ENCODE measurements at regions not wholly inside any gene's neighbourhood (a gene's known extent, or its start where the extent isn't known, plus 50 kb on each side); places are given as distances from the start of the nearest gene placed in this dataset.

- H3K27ac ChIP-seq (ENCODE audit: low read depth in 1 of 3, low read length in 2 of 3): no peak overlapping the region
- DNase-seq: no peak
These were observed 1365.2 kb upstream of the ADGRL3 start for GRCh38 chr4:59834943-59835342.

DNA sequence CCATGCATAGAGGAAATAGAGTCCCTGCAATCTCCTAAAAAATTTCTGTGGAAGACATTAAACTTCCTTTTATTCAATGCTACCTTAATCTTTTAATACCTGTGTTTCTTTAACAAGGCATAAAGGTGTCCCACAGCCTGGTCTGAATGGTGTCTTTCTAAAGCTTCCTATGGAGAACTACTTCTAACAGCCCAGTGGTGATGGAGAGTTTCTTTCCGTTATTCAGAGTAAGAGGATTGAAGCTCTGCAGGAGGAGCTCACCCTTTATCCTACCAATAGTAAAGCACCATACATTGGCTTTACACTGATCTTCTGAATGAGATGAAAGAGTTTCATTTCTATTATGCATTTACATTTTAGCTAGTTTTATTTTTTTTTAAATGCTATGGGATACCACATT is 1362.4 kb upstream of the ADGRL3 start:
- no peak overlapping the region for H3K27ac ChIP-seq (ENCODE audit: low read depth in 1 of 3, low read length in 2 of 3)
- H3K4me3 ChIP-seq (ENCODE audit: low read depth in 1 of 3, low read length in 3 of 3): no peak overlapping the region
- no peaks in the 10 kb centered on the region for H3K4me1 ChIP-seq (ENCODE audit: control insufficient read depth in 3 of 3, insufficient read depth in 2 of 3, low read depth in 1 of 3, low read length in 2 of 3)
- WGBS, 3 donors: 68 to 85% (median 84%) methylated on average over 1 of the region's 1 CpG
- no peaks in the 10 kb centered on the region for H3K36me3 ChIP-seq (ENCODE audit: control insufficient read depth in 3 of 3, insufficient read depth in 2 of 3, low read depth in 1 of 3, low read length in 3 of 3)
- FAIRE-seq: no peak
- no peaks in the 10 kb centered on the region for H3K9me3 ChIP-seq (ENCODE audit: control insufficient read depth in 2 of 2, insufficient read depth in 1 of 2, low read depth in 1 of 2, low read length in 1 of 2)
- no peaks in the 10 kb centered on the region for H3K27me3 ChIP-seq (ENCODE audit: control insufficient read depth in 3 of 3, insufficient read depth in 3 of 3, low read length in 3 of 3)
- no peak for DNase-seq

More at GRCh38 chr4:59834943-59835342, 1365.2 kb upstream of the ADGRL3 start:
- H3K4me3 ChIP-seq (ENCODE audit: low read depth in 1 of 3, low read length in 3 of 3): no peak overlapping the region
- H3K36me3 ChIP-seq (ENCODE audit: control insufficient read depth in 3 of 3, insufficient read depth in 2 of 3, low read depth in 1 of 3, low read length in 3 of 3): no peaks in the 10 kb centered on the region
- H3K27me3 ChIP-seq (ENCODE audit: control insufficient read depth in 3 of 3, insufficient read depth in 3 of 3, low read length in 3 of 3): no peaks in the 10 kb centered on the region
- no peaks in the 10 kb centered on the region for H3K4me1 ChIP-seq (ENCODE audit: control insufficient read depth in 3 of 3, insufficient read depth in 2 of 3, low read depth in 1 of 3, low read length in 2 of 3)
- no peaks in the 10 kb centered on the region for H3K9me3 ChIP-seq (ENCODE audit: control insufficient read depth in 2 of 2, insufficient read depth in 1 of 2, low read depth in 1 of 2, low read length in 1 of 2)
- FAIRE-seq: no peak

- WGBS, 3 donors: 86 to 95% (median 92%) methylated on average over 3 of the region's 3 CpGs
- no peaks in the 10 kb centered on the region for H3K4me1 ChIP-seq (ENCODE audit: control insufficient read depth in 3 of 3, insufficient read depth in 2 of 3, low read depth in 1 of 3, low read length in 2 of 3)
These were observed 1361.9 kb upstream of the ADGRL3 start for GRCh38 chr4:59838236-59838635.

GRCh38 chr4:59841698-59842097 is 1358.4 kb upstream of the ADGRL3 start:
- Histone ChIP-seq H3K36me3 (ENCODE audit: control insufficient read depth in 3 of 3, insufficient read depth in 2 of 3, low read depth in 1 of 3, low read length in 3 of 3) (no peaks in the 10 kb centered on the region), H3K27me3 (ENCODE audit: control insufficient read depth in 3 of 3, insufficient read depth in 3 of 3, low read length in 3 of 3) (no peaks in the 10 kb centered on the region), H3K4me1 (ENCODE audit: control insufficient read depth in 3 of 3, insufficient read depth in 2 of 3, low read depth in 1 of 3, low read length in 2 of 3) (no peaks in the 10 kb centered on the region), H3K27ac (ENCODE audit: low read depth in 1 of 3, low read length in 2 of 3) (no peak overlapping the region), H3K9me3 (ENCODE audit: control insufficient read depth in 2 of 2, insufficient read depth in 1 of 2, low read depth in 1 of 2, low read length in 1 of 2) (no peaks in the 10 kb centered on the region), H3K4me3 (ENCODE audit: low read depth in 1 of 3, low read length in 3 of 3) (no peak overlapping the region)
- DNase-seq (no peak), FAIRE-seq (no peak)
- WGBS, 3 donors: 60 to 66% (median 64%) methylated on average over 1 of the region's 1 CpG

More at GRCh38 chr4:59838236-59838635, 1361.9 kb upstream of the ADGRL3 start:
- no peak overlapping the region for H3K4me3 ChIP-seq (ENCODE audit: low read depth in 1 of 3, low read length in 3 of 3)
- H3K9me3 ChIP-seq (ENCODE audit: control insufficient read depth in 2 of 2, insufficient read depth in 1 of 2, low read depth in 1 of 2, low read length in 1 of 2): no peaks in the 10 kb centered on the region
- no peak overlapping the region for H3K27ac ChIP-seq (ENCODE audit: low read depth in 1 of 3, low read length in 2 of 3)
- DNase-seq (no peak), FAIRE-seq (no peak)
- H3K36me3 ChIP-seq (ENCODE audit: control insufficient read depth in 3 of 3, insufficient read depth in 2 of 3, low read depth in 1 of 3, low read length in 3 of 3): no peaks in the 10 kb centered on the region
- H3K27me3 ChIP-seq (ENCODE audit: control insufficient read depth in 3 of 3, insufficient read depth in 3 of 3, low read length in 3 of 3): no peaks in the 10 kb centered on the region

DNA sequence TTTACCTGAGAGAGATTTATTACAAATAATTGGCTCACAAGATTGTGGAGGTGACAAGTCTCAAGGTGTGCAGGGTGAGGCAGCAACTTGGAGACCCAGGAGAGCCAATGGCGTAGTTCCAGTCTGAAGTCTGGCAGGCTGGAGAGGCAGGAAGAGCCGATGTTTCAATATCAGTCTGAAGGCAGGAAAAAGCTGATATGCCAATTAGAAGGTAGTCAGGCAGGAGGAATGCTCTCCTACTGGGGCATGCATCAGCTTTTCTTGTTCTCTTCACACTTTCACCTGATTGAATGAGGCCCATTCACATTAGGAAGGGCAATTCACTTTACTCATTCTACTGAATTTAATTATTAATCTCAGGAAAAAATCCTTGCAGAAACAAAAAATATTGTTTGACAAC is 1351.7 kb upstream of the ADGRL3 start:
- DNase-seq (no peak), FAIRE-seq (no peak)
- WGBS, 3 donors: 73 to 75% (median 73%) methylated on average over 2 of the region's 2 CpGs
- no peaks in the 10 kb centered on the region for H3K27me3 ChIP-seq (ENCODE audit: control insufficient read depth in 3 of 3, insufficient read depth in 3 of 3, low read length in 3 of 3)
- H3K9me3 ChIP-seq (ENCODE audit: control insufficient read depth in 2 of 2, insufficient read depth in 1 of 2, low read depth in 1 of 2, low read length in 1 of 2): no peaks in the 10 kb centered on the region
- no peaks in the 10 kb centered on the region for H3K4me1 ChIP-seq (ENCODE audit: control insufficient read depth in 3 of 3, insufficient read depth in 2 of 3, low read depth in 1 of 3, low read length in 2 of 3)
- no peak overlapping the region for H3K27ac ChIP-seq (ENCODE audit: low read depth in 1 of 3, low read length in 2 of 3)
- no peaks in the 10 kb centered on the region for H3K36me3 ChIP-seq (ENCODE audit: control insufficient read depth in 3 of 3, insufficient read depth in 2 of 3, low read depth in 1 of 3, low read length in 3 of 3)
- H3K4me3 ChIP-seq (ENCODE audit: low read depth in 1 of 3, low read length in 3 of 3): no peak overlapping the region

GRCh38 chr4:59855630-59856352 is 1344.3 kb upstream of the ADGRL3 start:
- H3K4me3 ChIP-seq (ENCODE audit: low read depth in 1 of 3, low read length in 3 of 3): no peak overlapping the region
- 86 to 90% (median 87%) methylated on average over 18 of the region's 18 CpGs for WGBS, 3 donors
- DNase-seq (no peak), FAIRE-seq (no peak)
- no peaks in the 10 kb centered on the region for H3K27me3 ChIP-seq (ENCODE audit: control insufficient read depth in 3 of 3, insufficient read depth in 3 of 3, low read length in 3 of 3)
- no peak overlapping the region for H3K27ac ChIP-seq (ENCODE audit: low read depth in 1 of 3, low read length in 2 of 3)
- H3K36me3 ChIP-seq (ENCODE audit: control insufficient read depth in 3 of 3, insufficient read depth in 2 of 3, low read depth in 1 of 3, low read length in 3 of 3): no peaks in the 10 kb centered on the region
- no peaks in the 10 kb centered on the region for H3K9me3 ChIP-seq (ENCODE audit: control insufficient read depth in 2 of 2, insufficient read depth in 1 of 2, low read depth in 1 of 2, low read length in 1 of 2)
- no peaks in the 10 kb centered on the region for H3K4me1 ChIP-seq (ENCODE audit: control insufficient read depth in 3 of 3, insufficient read depth in 2 of 3, low read depth in 1 of 3, low read length in 2 of 3)

DNA sequence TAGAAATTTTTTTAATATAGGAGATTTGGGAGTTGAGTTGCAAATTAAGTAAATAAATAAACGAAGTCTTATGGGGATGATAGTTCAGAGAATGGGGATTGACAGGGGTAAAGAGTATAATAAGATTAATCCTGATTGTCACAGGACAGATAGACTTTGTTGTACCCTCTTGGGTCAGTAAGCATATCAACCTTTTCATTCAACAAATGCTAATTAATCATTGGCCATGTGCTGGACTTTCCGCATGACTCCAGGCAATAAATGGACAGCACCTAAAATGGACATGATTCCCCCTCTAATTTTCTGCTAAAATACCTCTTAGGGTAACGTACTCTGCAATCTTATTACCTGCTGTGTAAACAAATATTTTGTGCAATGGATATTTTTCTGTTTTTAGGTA is 1331.1 kb upstream of the ADGRL3 start:
- no peaks in the 10 kb centered on the region for H3K36me3 ChIP-seq (ENCODE audit: control insufficient read depth in 3 of 3, insufficient read depth in 2 of 3, low read depth in 1 of 3, low read length in 3 of 3)
- DNase-seq (no peak), FAIRE-seq (no peak)
- no peaks in the 10 kb centered on the region for H3K4me1 ChIP-seq (ENCODE audit: control insufficient read depth in 3 of 3, insufficient read depth in 2 of 3, low read depth in 1 of 3, low read length in 2 of 3)
- H3K27me3 ChIP-seq (ENCODE audit: control insufficient read depth in 3 of 3, insufficient read depth in 3 of 3, low read length in 3 of 3): no peaks in the 10 kb centered on the region
- no peak overlapping the region for H3K27ac ChIP-seq (ENCODE audit: low read depth in 1 of 3, low read length in 2 of 3)
- 56 to 77% (median 60%) methylated on average over 3 of the region's 3 CpGs for WGBS, 3 donors
- H3K9me3 ChIP-seq (ENCODE audit: control insufficient read depth in 2 of 2, insufficient read depth in 1 of 2, low read depth in 1 of 2, low read length in 1 of 2): no peaks in the 10 kb centered on the region
- no peak overlapping the region for H3K4me3 ChIP-seq (ENCODE audit: low read depth in 1 of 3, low read length in 3 of 3)

- FAIRE-seq: no peak
- WGBS, 3 donors: 80 to 92% (median 85%) methylated on average over 3 of the region's 3 CpGs
- H3K27ac ChIP-seq (ENCODE audit: low read depth in 1 of 3, low read length in 2 of 3): no peak overlapping the region
- no peaks in the 10 kb centered on the region for H3K9me3 ChIP-seq (ENCODE audit: control insufficient read depth in 2 of 2, insufficient read depth in 1 of 2, low read depth in 1 of 2, low read length in 1 of 2)
- no peaks in the 10 kb centered on the region for H3K4me1 ChIP-seq (ENCODE audit: control insufficient read depth in 3 of 3, insufficient read depth in 2 of 3, low read depth in 1 of 3, low read length in 2 of 3)
- H3K4me3 ChIP-seq (ENCODE audit: low read depth in 1 of 3, low read length in 3 of 3): no peak overlapping the region
- H3K27me3 ChIP-seq (ENCODE audit: control insufficient read depth in 3 of 3, insufficient read depth in 3 of 3, low read length in 3 of 3): no peaks in the 10 kb centered on the region
- no peaks in the 10 kb centered on the region for H3K36me3 ChIP-seq (ENCODE audit: control insufficient read depth in 3 of 3, insufficient read depth in 2 of 3, low read depth in 1 of 3, low read length in 3 of 3)
- DNase-seq: no peak
These were observed 1330.6 kb upstream of the ADGRL3 start for GRCh38 chr4:59869559-59869958.

- H3K4me1 ChIP-seq (ENCODE audit: control insufficient read depth in 3 of 3, insufficient read depth in 2 of 3, low read depth in 1 of 3, low read length in 2 of 3): no peaks in the 10 kb centered on the region
- FAIRE-seq (no peak), DNase-seq (no peak)
- H3K27me3 ChIP-seq (ENCODE audit: control insufficient read depth in 3 of 3, insufficient read depth in 3 of 3, low read length in 3 of 3): no peaks in the 10 kb centered on the region
- no peaks in the 10 kb centered on the region for H3K9me3 ChIP-seq (ENCODE audit: control insufficient read depth in 2 of 2, insufficient read depth in 1 of 2, low read depth in 1 of 2, low read length in 1 of 2)
- no peak overlapping the region for H3K27ac ChIP-seq (ENCODE audit: low read depth in 1 of 3, low read length in 2 of 3)
- H3K4me3 ChIP-seq (ENCODE audit: low read depth in 1 of 3, low read length in 3 of 3): no peak overlapping the region
- H3K36me3 ChIP-seq (ENCODE audit: control insufficient read depth in 3 of 3, insufficient read depth in 2 of 3, low read depth in 1 of 3, low read length in 3 of 3): no peaks in the 10 kb centered on the region
These were observed 1318.5 kb upstream of the ADGRL3 start for GRCh38 chr4:59881632-59882031.
